SK-N-SH (cell line): ENCODE measurements at regions not wholly inside any gene's neighbourhood (a gene's known extent, or its start where the extent isn't known, plus 50 kb on each side); places are given as distances from the start of the nearest gene placed in this dataset.

Experiments
- CTCF ChIA-PET: fragments of 300-600, 350-600 bp; formaldehyde crosslinking; extraction: SDS; loops from one replicate; lab custom pipeline; 2021; lab: Yijun Ruan, JAX
- POLR2A ChIA-PET: fragments of 350-600 bp; sonication (Branson Sonifier 250); formaldehyde crosslinking; extraction: SDS; loops from one replicate; lab custom pipeline; 2020; ENCODE audit warnings: antibody characterized with exemption, inconsistent platforms; lab: Yijun Ruan, JAX
- DNase-seq: peaks from one replicate; pipeline ENCODE4 v3.0.0; 2012
- H2AFZ ChIP-seq: fragments of 200-600 bp; sonication (generic); 2 replicates; pipeline ENCODE4 v1.8.1; 2016; ENCODE audit warnings: antibody characterized with exemption, mild to moderate bottlenecking, low read depth
- H3F3A ChIP-seq: fragments of 200-600 bp; sonication (generic); replicated peaks from 2 replicates; pipeline ENCODE3; 2016; ENCODE audit warnings: antibody characterized with exemption, mild to moderate bottlenecking; ENCODE audit not compliant: insufficient read depth
- H3K27ac ChIP-seq, 2 experiments: fragments of 200-500 bp in 1 of 2; fragments of 200-600 bp in 1 of 2; sonication (Bioruptor generic) in 1 of 2; sonication (generic), shearing (Covaris generic) in 1 of 2; 2 replicates each; pipeline versions ENCODE4 v1.5.1 to v1.6.1; 2014 to 2016; ENCODE audit warnings: low read depth in 2 of 2, inconsistent platforms in 1 of 2, low read length in 1 of 2, mild to moderate bottlenecking in 1 of 2, mixed read lengths in 1 of 2
- H3K27me3 ChIP-seq: fragments of 200-600 bp; sonication (generic), shearing (Covaris generic); 2 replicates; pipeline ENCODE4 v1.6.1; 2016; ENCODE audit warnings: mixed run types; ENCODE audit not compliant: insufficient read depth
- H3K36me3 ChIP-seq, 2 experiments: fragments of 200-500 bp in 1 of 2; fragments of 200-600 bp in 1 of 2; sonication (Bioruptor generic) in 1 of 2; sonication (generic) in 1 of 2; replicated peaks in 1 of 2; 2 replicates each; pipeline versions ENCODE3 to v1.5.1; 2014 to 2016; ENCODE audit warnings: low read length in 1 of 2, mild to moderate bottlenecking in 1 of 2; ENCODE audit not compliant: insufficient read depth in 2 of 2, control insufficient read depth in 1 of 2
- H3K4me1 ChIP-seq, 2 experiments: fragments of 200-500 bp in 1 of 2; fragments of 200-600 bp in 1 of 2; sonication (Bioruptor generic) in 1 of 2; sonication (generic), shearing (Covaris generic) in 1 of 2; 2 replicates each; pipeline versions ENCODE4 v1.5.1 to v1.6.1; 2014 to 2016; ENCODE audit warnings: low read depth in 1 of 2, low read length in 1 of 2, mixed run types in 1 of 2; ENCODE audit not compliant: insufficient read depth in 2 of 2, control insufficient read depth in 1 of 2
- H3K4me2 ChIP-seq: fragments of 200-600 bp; sonication (generic), shearing (Covaris generic); 2 replicates; pipeline ENCODE4 v1.6.1; 2017; ENCODE audit warnings: mixed run types
- H3K4me3 ChIP-seq, 2 experiments: fragments of 200-500 bp in 1 of 2; fragments of 200-600 bp in 1 of 2; sonication (Bioruptor generic) in 1 of 2; sonication (generic), shearing (Covaris generic) in 1 of 2; 2 replicates each; pipeline versions ENCODE4 v1.5.1 to v1.8.1; 2014 to 2016; ENCODE audit warnings: low read depth in 2 of 2, inconsistent platforms in 1 of 2, low read length in 1 of 2, mild to moderate bottlenecking in 1 of 2, mixed read lengths in 1 of 2, moderate library complexity in 1 of 2
- H3K79me2 ChIP-seq: fragments of 200-600 bp; sonication (generic); 2 replicates; pipeline ENCODE4 v1.8.1; 2017; ENCODE audit warnings: mild to moderate bottlenecking; ENCODE audit not compliant: insufficient read depth
- H3K9ac ChIP-seq: fragments of 200-600 bp; sonication (generic); 2 replicates; pipeline ENCODE4 v1.6.1; 2017; ENCODE audit warnings: mixed run types
- H3K9me2 ChIP-seq: fragments of 200-600 bp; sonication (generic); 2 replicates; pipeline ENCODE4 v1.6.1; 2017; ENCODE audit warnings: mixed run types
- H3K9me3 ChIP-seq: fragments of 200-600 bp; sonication (generic); 2 replicates; pipeline ENCODE4 v1.6.1; 2017; ENCODE audit warnings: mixed run types, mild to moderate bottlenecking, moderate library complexity
- H4K20me1 ChIP-seq: fragments of 200-600 bp; sonication (generic); 2 replicates; pipeline ENCODE4 v1.6.1; 2017; ENCODE audit warnings: mild to moderate bottlenecking, mixed run types; ENCODE audit not compliant: insufficient read depth
- EZH2phosphoT487 ChIP-seq: fragments of 200-600 bp; sonication (generic); IDR thresholded peaks from 2 replicates; pipeline ENCODE4 v1.6.1; 2017; ENCODE audit warnings: low read depth, mixed run types, mild to moderate bottlenecking, antibody characterized with exemption, moderate library complexity, borderline replicate concordance
- FOSL2 ChIP-seq: IDR thresholded peaks from 2 replicates; pipeline ENCODE4 v1.4.0; 2012; ENCODE audit warnings: low read depth, mild to moderate bottlenecking, moderate library complexity, borderline replicate concordance
- FOXJ3 ChIP-seq: sonication (generic); formaldehyde crosslinking; IDR thresholded peaks from 2 replicates; pipeline ENCODE4 v1.5.1; 2020; ENCODE audit warnings: mild to moderate bottlenecking, missing genetic modification reagents
- FOXM1 ChIP-seq: IDR thresholded peaks from 2 replicates; pipeline ENCODE4 v1.4.0; 2012; ENCODE audit warnings: low read depth, mild to moderate bottlenecking
- MEF2A ChIP-seq: IDR thresholded peaks from 2 replicates; pipeline ENCODE4 v1.4.0; 2012; ENCODE audit warnings: low read depth, borderline replicate concordance
- MXI1 ChIP-seq: IDR thresholded peaks from 2 replicates; pipeline ENCODE4 v1.6.1; 2012; ENCODE audit warnings: mild to moderate bottlenecking, low read depth, low read length, improper control_type of control experiment
- NFIC ChIP-seq: IDR thresholded peaks from 2 replicates; pipeline ENCODE4 v1.4.0; 2012; ENCODE audit warnings: borderline replicate concordance
- POLR2AphosphoS5 ChIP-seq: IDR thresholded peaks from 2 replicates; pipeline ENCODE4 v1.6.1; 2012; ENCODE audit warnings: low read depth, low read length
- WGBS: methylation state at CpG from one replicate; pipeline ENCODE4 v1.1.6; 2017; ENCODE audit warnings: low lambda C conversion rate; 5-methylcytosine and 5-hydroxymethylcytosine counted together
- TF ChIP-seq, protein P1 (sequence below): fragments of 200-600 bp; sonication (generic); IDR thresholded peaks from 2 replicates; pipeline ENCODE4 v1.6.1; 2017; ENCODE audit warnings: antibody characterized with exemption, mild to moderate bottlenecking, moderate library complexity
- TF ChIP-seq, protein P2 (sequence below): IDR thresholded peaks from 2 replicates; pipeline ENCODE4 v1.6.1; 2012; ENCODE audit warnings: mild to moderate bottlenecking, low read depth, low read length, moderate library complexity
- TF ChIP-seq, protein P3 (sequence below): IDR thresholded peaks from 2 replicates; pipeline ENCODE4 v1.4.0; 2012; ENCODE audit warnings: low read depth, borderline replicate concordance

DNA sequence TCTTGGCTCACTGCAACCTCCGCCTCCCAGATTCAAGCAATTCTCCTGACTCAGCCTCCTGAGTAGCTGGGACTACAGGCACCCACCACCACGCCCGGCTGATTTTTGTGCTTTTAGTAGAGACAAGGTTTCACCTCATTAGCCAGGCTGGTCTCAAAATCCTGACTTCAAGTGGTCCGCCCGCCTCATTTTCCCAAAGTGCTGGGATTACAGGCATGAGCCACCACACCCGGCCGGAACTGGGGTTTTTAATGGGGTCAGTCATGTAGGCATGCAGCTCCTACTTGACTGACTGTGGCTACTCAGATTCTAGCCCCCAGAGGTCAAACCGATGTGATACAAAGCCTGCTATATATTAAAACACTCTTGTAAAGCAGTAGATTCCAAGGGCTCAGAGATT lies 631.7 kb downstream of the MAT2B start (continued):
- TF ChIP-seq, protein P1, sequence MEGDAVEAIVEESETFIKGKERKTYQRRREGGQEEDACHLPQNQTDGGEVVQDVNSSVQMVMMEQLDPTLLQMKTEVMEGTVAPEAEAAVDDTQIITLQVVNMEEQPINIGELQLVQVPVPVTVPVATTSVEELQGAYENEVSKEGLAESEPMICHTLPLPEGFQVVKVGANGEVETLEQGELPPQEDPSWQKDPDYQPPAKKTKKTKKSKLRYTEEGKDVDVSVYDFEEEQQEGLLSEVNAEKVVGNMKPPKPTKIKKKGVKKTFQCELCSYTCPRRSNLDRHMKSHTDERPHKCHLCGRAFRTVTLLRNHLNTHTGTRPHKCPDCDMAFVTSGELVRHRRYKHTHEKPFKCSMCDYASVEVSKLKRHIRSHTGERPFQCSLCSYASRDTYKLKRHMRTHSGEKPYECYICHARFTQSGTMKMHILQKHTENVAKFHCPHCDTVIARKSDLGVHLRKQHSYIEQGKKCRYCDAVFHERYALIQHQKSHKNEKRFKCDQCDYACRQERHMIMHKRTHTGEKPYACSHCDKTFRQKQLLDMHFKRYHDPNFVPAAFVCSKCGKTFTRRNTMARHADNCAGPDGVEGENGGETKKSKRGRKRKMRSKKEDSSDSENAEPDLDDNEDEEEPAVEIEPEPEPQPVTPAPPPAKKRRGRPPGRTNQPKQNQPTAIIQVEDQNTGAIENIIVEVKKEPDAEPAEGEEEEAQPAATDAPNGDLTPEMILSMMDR, result no peak
- TF ChIP-seq FOXJ3, result no peak
- no peak for TF ChIP-seq FOSL2

DNA sequence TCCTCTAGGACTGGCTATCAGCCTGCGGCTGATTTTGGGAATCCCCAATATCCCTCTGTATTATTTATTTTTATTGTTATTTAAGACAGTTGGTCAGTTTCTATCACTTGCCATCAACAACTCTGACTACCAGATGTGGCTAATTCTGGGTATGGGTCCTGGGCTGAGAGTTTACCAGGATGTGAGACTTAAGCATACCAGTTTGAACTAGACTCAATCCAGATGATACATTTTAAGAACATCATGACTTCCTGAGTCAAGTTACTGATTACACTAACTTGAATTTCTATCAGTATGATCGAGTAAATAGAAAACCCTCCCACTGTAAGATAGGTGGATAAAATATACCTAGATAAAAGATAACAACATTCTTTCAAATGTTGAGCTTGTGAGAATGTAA lies 634.0 kb downstream of the MAT2B start:
- Histone ChIP-seq H3K9me2 (no peaks in the 10 kb centered on the region; the same call in 1 of the 2 replicates), H3K79me2 (no peaks in the 10 kb centered on the region), H3F3A (no peaks in the 10 kb centered on the region), H3K4me2 (no peak overlapping the region), H3K4me1 (no peaks in the 10 kb centered on the region), H4K20me1 (no peaks in the 10 kb centered on the region), H3K4me3 (no peak overlapping the region), H3K27me3 (no peaks in the 10 kb centered on the region), H2AFZ (no peak overlapping the region), H3K36me3 (no peaks in the 10 kb centered on the region), H3K27ac (no peak overlapping the region), H3K9me3 (no peaks in the 10 kb centered on the region), H3K9ac (no peak overlapping the region)
- ChIA-PET POLR2A (no interaction called here), CTCF (no interaction called here)
- TF ChIP-seq NFIC (no peak), EZH2phosphoT487 (no peak), FOXM1 (no peak), MEF2A (no peak), MXI1 (no peak), POLR2AphosphoS5 (no peak)
- TF ChIP-seq, protein P2, sequence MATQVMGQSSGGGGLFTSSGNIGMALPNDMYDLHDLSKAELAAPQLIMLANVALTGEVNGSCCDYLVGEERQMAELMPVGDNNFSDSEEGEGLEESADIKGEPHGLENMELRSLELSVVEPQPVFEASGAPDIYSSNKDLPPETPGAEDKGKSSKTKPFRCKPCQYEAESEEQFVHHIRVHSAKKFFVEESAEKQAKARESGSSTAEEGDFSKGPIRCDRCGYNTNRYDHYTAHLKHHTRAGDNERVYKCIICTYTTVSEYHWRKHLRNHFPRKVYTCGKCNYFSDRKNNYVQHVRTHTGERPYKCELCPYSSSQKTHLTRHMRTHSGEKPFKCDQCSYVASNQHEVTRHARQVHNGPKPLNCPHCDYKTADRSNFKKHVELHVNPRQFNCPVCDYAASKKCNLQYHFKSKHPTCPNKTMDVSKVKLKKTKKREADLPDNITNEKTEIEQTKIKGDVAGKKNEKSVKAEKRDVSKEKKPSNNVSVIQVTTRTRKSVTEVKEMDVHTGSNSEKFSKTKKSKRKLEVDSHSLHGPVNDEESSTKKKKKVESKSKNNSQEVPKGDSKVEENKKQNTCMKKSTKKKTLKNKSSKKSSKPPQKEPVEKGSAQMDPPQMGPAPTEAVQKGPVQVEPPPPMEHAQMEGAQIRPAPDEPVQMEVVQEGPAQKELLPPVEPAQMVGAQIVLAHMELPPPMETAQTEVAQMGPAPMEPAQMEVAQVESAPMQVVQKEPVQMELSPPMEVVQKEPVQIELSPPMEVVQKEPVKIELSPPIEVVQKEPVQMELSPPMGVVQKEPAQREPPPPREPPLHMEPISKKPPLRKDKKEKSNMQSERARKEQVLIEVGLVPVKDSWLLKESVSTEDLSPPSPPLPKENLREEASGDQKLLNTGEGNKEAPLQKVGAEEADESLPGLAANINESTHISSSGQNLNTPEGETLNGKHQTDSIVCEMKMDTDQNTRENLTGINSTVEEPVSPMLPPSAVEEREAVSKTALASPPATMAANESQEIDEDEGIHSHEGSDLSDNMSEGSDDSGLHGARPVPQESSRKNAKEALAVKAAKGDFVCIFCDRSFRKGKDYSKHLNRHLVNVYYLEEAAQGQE, result no peak
- TF ChIP-seq, protein P3, sequence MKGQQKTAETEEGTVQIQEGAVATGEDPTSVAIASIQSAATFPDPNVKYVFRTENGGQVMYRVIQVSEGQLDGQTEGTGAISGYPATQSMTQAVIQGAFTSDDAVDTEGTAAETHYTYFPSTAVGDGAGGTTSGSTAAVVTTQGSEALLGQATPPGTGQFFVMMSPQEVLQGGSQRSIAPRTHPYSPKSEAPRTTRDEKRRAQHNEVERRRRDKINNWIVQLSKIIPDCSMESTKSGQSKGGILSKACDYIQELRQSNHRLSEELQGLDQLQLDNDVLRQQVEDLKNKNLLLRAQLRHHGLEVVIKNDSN, result no peak
- WGBS, result 75% methylated on average over 2 of the region's 2 CpGs
- DNase-seq, result no peak
